GM18873 (cell line): ENCODE measurements at regions not wholly inside any gene's neighbourhood (a gene's known extent, or its start where the extent isn't known, plus 50 kb on each side); places are given as distances from the start of the nearest gene placed in this dataset.

ENCODE experiments used
- ATAC-seq: cut with Tn5 transposase; IDR thresholded peaks from one replicate; pipeline ENCODE4 v1.9.1; 2021; ENCODE audit warnings: mild to moderate bottlenecking, moderate library complexity, moderate number of reproducible peaks; ENCODE audit not compliant: unreplicated experiment, low FRiP score

GRCh38 chr9:89743573-89744254, 138.9 kb downstream of the GADD45G start:
- no peak for ATAC-seq

- no peak for ATAC-seq
Measured at GRCh38 chr9:89744255-89744648, 139.4 kb downstream of the GADD45G start.

- no peak for ATAC-seq
Measured at GRCh38 chr9:89744730-89745129, 139.9 kb downstream of the GADD45G start.

- ATAC-seq, result no peak
Measured at GRCh38 chr9:89745601-89746376, 141.0 kb downstream of the GADD45G start.

GRCh38 chr9:89746385-89747116, 141.7 kb downstream of the GADD45G start:
- no peak for ATAC-seq

- ATAC-seq, result no peak
Measured at GRCh38 chr9:89747596-89747995, 142.8 kb downstream of the GADD45G start.

GRCh38 chr9:89748021-89748670, 143.3 kb downstream of the GADD45G start:
- ATAC-seq, result no peak

- ATAC-seq, result no peak
Measured at GRCh38 chr9:89748831-89749499, 144.2 kb downstream of the GADD45G start.

GRCh38 chr9:89749500-89750116, 144.8 kb downstream of the GADD45G start:
- ATAC-seq, result no peak

- ATAC-seq, result no peak
Measured at GRCh38 chr9:89750117-89750791, 145.4 kb downstream of the GADD45G start.

- ATAC-seq, result no peak
Measured at GRCh38 chr9:89751079-89751825, 146.4 kb downstream of the GADD45G start.

- no peak for ATAC-seq
Measured at GRCh38 chr9:89752154-89752553, 147.3 kb downstream of the GADD45G start.

- no peak for ATAC-seq
Measured at GRCh38 chr9:89753472-89754055, 148.8 kb downstream of the GADD45G start.

GRCh38 chr9:89754193-89754592, 149.4 kb downstream of the GADD45G start:
- ATAC-seq, result no peak

- no peak for ATAC-seq
Measured at GRCh38 chr9:89755821-89756220, 151.0 kb downstream of the GADD45G start.

- ATAC-seq, result no peak
Measured at GRCh38 chr9:89756891-89757537, 152.2 kb downstream of the GADD45G start.

- no peak for ATAC-seq
Measured at GRCh38 chr9:89757776-89758528, 153.1 kb downstream of the GADD45G start.
